ENCODE measurements at regions not wholly inside any gene's neighbourhood (a gene's known extent, or its start where the extent isn't known, plus 50 kb on each side); places are given as distances from the start of the nearest gene placed in this dataset.
"Not testable (repeated sequence)": the region's sequence is repeated elsewhere in the genome, so short reads cannot be mapped to it uniquely, and the experiment has no call there.

- Histone ChIP-seq H3K36me3 (replicated peaks) (no peaks in the 10 kb centered on the region), H3K27me3 (ENCODE audit: low read depth) (peaks cover 4% of the 10 kb centered on the region; the same call in 1 of the 2 replicates), H3K9me3 (no peaks in the 10 kb centered on the region), H3K4me1 (no peaks in the 10 kb centered on the region), H3K4me3 (no peak overlapping the region)
- DNase-seq (ENCODE audit: low spot score in 2 of 2) = no peak
- in situ Hi-C loops (cut with MboI; ENCODE audit: low sequenced_read_pairs) = no loop called here
Measured at GRCh38 chr12:89289720-89290119, 62.6 kb downstream of the DUSP6 start.

DNA sequence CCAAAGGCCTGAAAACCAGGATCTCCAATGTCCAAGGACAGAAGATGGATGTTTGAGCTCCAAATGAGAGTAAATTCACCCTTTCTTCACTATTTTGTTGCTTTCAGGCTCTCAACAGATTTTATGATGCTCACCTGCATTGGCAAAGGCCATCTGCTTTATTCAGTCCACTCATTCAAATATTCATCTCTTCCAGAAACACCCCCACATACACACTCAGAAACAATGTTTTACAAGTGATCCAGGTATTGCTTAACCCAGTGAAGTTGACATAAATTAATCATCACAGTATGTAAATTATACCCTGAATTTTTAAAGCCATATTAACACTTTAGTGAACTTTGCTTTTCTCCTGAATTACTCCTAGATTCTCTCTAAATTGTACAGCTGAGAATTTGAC lies 63.3 kb downstream of the DUSP6 start:
- no peak for DNase-seq (ENCODE audit: low spot score in 2 of 2)
- Histone ChIP-seq H3K4me3 (no peak overlapping the region), H3K36me3 (replicated peaks) (no peaks in the 10 kb centered on the region), H3K9me3 (no peaks in the 10 kb centered on the region), H3K4me1 (no peaks in the 10 kb centered on the region), H3K27me3 (ENCODE audit: low read depth) (peaks cover 4% of the 10 kb centered on the region; the same call in 1 of the 2 replicates)
- in situ Hi-C loops (cut with MboI; ENCODE audit: low sequenced_read_pairs) = no loop called here

GRCh38 chr12:89286501-89286900 lies 65.8 kb downstream of the DUSP6 start:
- in situ Hi-C loops (cut with MboI; ENCODE audit: low sequenced_read_pairs) = no loop called here
- no peak for DNase-seq (ENCODE audit: low spot score in 2 of 2)
- Histone ChIP-seq H3K36me3 (replicated peaks) (no peaks in the 10 kb centered on the region), H3K4me3 (no peak overlapping the region), H3K4me1 (no peaks in the 10 kb centered on the region), H3K9me3 (no peaks in the 10 kb centered on the region), H3K27me3 (ENCODE audit: low read depth) (peaks cover 4% of the 10 kb centered on the region; the same call in 1 of the 2 replicates)

DNA sequence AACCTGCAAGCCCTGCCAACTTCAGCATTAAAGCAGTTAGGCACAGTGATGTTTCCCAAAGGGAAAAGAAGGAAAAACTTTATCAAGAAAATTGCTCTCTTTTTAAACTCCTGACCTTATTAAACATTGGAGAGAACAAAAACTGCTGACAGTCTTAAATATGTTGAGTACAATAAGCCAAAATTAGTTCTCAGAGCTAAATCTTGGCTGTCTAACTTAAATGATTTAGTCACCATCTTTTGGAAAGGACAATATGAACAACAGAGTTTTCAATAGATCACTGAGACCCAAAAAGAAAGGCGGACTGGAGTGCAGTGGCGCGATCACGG lies 70.8 kb downstream of the DUSP6 start:
- DNase-seq (ENCODE audit: low spot score in 2 of 2) = no peak
- no peaks in the 10 kb centered on the region for H3K9me3 ChIP-seq
- H3K27me3 ChIP-seq (ENCODE audit: low read depth) = no peaks in the 10 kb centered on the region
- in situ Hi-C loops (cut with MboI; ENCODE audit: low sequenced_read_pairs) = no loop called here
- no peaks in the 10 kb centered on the region for H3K36me3 ChIP-seq (replicated peaks)
- no peak overlapping the region for H3K4me3 ChIP-seq
- H3K4me1 ChIP-seq = 0 out of 2 replicates have a peak, but pooled peaks cover 2% of the 10 kb centered on the region

DNA sequence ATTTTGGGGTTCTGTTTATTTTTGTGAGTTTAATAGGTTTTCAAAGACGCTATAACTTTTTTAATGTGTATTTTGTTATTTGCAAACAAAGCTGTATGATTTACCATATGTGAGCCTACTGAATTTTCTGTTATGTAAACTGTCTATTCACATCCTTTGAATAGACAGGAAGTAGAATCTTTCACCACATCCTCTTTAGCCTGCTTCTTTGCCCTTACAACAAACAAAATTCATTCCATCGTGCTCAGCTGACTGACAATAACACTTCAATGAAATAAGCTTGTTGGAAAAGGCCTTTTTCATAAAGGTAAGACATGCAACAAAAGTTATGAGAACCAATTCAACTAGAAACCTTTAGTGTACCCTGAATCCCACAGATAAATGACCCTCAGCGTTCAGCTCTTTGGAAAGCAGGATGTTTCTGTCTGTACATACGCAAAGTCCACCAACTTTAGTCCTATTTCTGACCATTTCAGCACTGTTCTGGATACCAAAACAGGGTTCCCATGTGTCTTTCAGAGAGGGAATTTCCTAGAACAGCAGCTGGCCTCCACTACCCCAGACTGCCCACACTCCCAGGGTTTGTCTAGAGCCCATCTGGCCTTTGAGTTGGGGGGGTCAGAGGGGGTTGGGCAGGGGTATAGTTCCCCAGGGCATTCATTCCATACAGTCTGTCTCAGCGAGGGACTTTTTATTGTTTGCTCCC lies 71.3 kb downstream of the DUSP6 start:
- Histone ChIP-seq H3K9me3 (no peaks in the 10 kb centered on the region), H3K4me3 (no peak overlapping the region), H3K27me3 (ENCODE audit: low read depth) (no peaks in the 10 kb centered on the region), H3K36me3 (replicated peaks) (no peaks in the 10 kb centered on the region), H3K4me1 (0 out of 2 replicates have a peak, but pooled peaks cover 2% of the 10 kb centered on the region)
- in situ Hi-C loops (cut with MboI; ENCODE audit: low sequenced_read_pairs) = no loop called here
- no peak for DNase-seq (ENCODE audit: low spot score in 2 of 2)

DNA sequence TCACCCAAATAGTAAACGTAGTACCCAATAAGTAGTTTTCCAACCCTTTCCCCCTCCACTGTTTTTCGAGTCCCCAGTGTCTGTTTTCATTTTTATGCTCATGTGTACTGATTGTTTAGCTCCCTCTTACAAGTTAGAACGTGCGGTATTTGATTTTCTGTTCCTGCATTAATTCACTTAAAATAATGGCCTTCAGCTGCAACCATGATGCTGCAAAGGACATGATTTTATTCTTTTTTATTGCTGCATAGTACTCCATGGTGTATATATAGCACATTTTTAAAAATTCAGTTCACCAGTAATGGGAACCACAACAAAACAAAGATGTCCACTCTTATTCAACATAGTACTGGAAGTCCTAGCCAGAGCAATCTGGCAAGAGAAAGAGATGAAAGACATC lies 72.8 kb downstream of the DUSP6 start:
- H3K4me3 ChIP-seq = no peak overlapping the region
- no peaks in the 10 kb centered on the region for H3K36me3 ChIP-seq (replicated peaks)
- 0 out of 2 replicates have a peak, but pooled peaks cover 2% of the 10 kb centered on the region for H3K4me1 ChIP-seq
- H3K27me3 ChIP-seq (ENCODE audit: low read depth) = no peaks in the 10 kb centered on the region
- DNase-seq (ENCODE audit: low spot score in 2 of 2) = no peak
- H3K9me3 ChIP-seq = no peaks in the 10 kb centered on the region
- in situ Hi-C loops (cut with MboI; ENCODE audit: low sequenced_read_pairs) = no loop called here

DNA sequence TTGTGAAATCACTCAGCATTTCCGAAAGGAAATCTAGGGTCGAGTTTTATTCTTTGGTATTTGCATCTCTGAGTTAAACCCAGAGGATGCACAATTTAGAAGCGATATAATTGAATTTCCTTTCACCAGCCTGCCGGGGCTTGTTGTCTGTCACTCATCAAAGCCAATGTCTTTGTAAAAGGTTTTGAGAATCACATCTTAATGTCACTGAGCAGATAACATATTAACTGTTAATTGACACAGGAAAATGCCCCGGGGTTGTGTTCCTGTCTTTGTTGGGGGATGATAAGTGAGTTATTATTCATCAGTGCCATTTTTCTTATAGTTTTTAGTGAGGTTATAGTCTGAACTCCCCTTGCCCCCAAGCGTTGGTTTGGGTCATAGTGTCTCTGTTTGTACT lies 73.4 kb downstream of the DUSP6 start:
- no peaks in the 10 kb centered on the region for H3K27me3 ChIP-seq (ENCODE audit: low read depth)
- no peaks in the 10 kb centered on the region for H3K9me3 ChIP-seq
- no peak overlapping the region for H3K4me3 ChIP-seq
- H3K4me1 ChIP-seq = 0 out of 2 replicates have a peak, but pooled peaks cover 2% of the 10 kb centered on the region
- H3K36me3 ChIP-seq (replicated peaks) = no peaks in the 10 kb centered on the region
- in situ Hi-C loops (cut with MboI; ENCODE audit: low sequenced_read_pairs) = no loop called here
- no peak for DNase-seq (ENCODE audit: low spot score in 2 of 2)

DNA sequence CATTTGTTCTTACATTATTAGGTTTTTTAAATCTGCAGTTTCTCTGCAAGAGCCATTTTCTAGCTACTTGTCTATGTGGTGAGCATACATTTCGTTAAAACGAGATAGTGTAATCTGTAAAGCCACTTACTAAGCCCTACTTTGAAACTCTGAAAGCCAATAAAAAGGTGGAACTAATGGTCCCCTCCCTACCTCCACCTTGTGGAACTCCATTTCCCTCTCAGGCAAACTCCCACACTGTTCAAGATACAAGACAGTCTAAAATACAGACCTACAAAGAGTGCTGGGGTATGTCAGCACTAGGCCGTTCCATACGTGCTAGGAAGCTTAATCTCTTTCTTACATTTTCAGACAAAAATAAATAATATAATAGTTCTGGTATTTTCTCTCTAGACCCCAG lies 74.1 kb downstream of the DUSP6 start:
- Histone ChIP-seq H3K4me1 (0 out of 2 replicates have a peak, but pooled peaks cover 2% of the 10 kb centered on the region), H3K36me3 (replicated peaks) (no peaks in the 10 kb centered on the region), H3K27me3 (ENCODE audit: low read depth) (no peaks in the 10 kb centered on the region), H3K9me3 (no peaks in the 10 kb centered on the region), H3K4me3 (no peak overlapping the region)
- DNase-seq (ENCODE audit: low spot score in 2 of 2) = no peak
- in situ Hi-C loops (cut with MboI; ENCODE audit: low sequenced_read_pairs) = no loop called here

- Histone ChIP-seq H3K36me3 (replicated peaks) (no peaks in the 10 kb centered on the region), H3K4me1 (0 out of 2 replicates have a peak, but pooled peaks cover 2% of the 10 kb centered on the region)
- in situ Hi-C loops (cut with MboI; ENCODE audit: low sequenced_read_pairs) = no loop called here
Measured at GRCh38 chr12:89276860-89277259, 75.4 kb downstream of the DUSP6 start.

DNA sequence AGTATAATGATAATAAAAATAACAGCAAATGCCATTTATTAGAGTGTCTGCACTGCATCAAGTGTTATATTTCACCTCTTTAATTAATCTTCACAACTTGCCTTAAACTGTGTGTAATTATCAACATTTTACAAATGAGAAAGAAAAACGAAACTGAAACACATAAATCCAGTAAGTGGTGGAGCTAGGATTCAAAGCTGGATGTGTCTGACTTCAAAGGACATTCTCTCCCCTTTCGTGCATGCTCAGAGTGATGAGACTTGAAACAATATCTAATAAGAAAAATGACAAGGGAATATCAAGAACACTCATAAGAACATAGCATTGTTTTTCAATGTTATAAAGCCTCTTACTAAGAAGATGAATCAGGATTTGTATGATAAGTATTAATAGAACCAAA lies 78.8 kb downstream of the DUSP6 start:
- Histone ChIP-seq H3K9me3 (no peaks in the 10 kb centered on the region), H3K4me3 (no peak overlapping the region), H3K27me3 (ENCODE audit: low read depth) (no peaks in the 10 kb centered on the region), H3K36me3 (replicated peaks) (no peaks in the 10 kb centered on the region), H3K4me1 (no peaks in the 10 kb centered on the region)
- in situ Hi-C loops (cut with MboI; ENCODE audit: low sequenced_read_pairs) = no loop called here
- no peak for DNase-seq (ENCODE audit: low spot score in 2 of 2)

More at GRCh38 chr12:89276860-89277259, 75.4 kb downstream of the DUSP6 start:
- Histone ChIP-seq H3K27me3 (ENCODE audit: low read depth) (no peaks in the 10 kb centered on the region), H3K4me3 (no peak overlapping the region), H3K9me3 (no peaks in the 10 kb centered on the region)
- DNase-seq (ENCODE audit: low spot score in 2 of 2) = no peak

GRCh38 chr12:89270548-89270947 lies 81.8 kb downstream of the DUSP6 start:
- Histone ChIP-seq H3K27me3 (ENCODE audit: low read depth) (no peaks in the 10 kb centered on the region), H3K9me3 (no peaks in the 10 kb centered on the region), H3K4me1 (no peaks in the 10 kb centered on the region), H3K36me3 (replicated peaks) (no peaks in the 10 kb centered on the region), H3K4me3 (no peak overlapping the region)
- in situ Hi-C loops (cut with MboI; ENCODE audit: low sequenced_read_pairs) = no loop called here
- no peak for DNase-seq (ENCODE audit: low spot score in 2 of 2)

- in situ Hi-C loops (cut with MboI; ENCODE audit: low sequenced_read_pairs) = no loop called here
- H3K36me3 ChIP-seq (replicated peaks) = no peaks in the 10 kb centered on the region
- H3K9me3 ChIP-seq = no peaks in the 10 kb centered on the region
- no peak for DNase-seq (ENCODE audit: low spot score in 2 of 2)
- no peaks in the 10 kb centered on the region for H3K4me1 ChIP-seq
- H3K4me3 ChIP-seq = no peak overlapping the region
- H3K27me3 ChIP-seq (ENCODE audit: low read depth) = no peaks in the 10 kb centered on the region
Measured at GRCh38 chr12:89269174-89269573, 83.1 kb downstream of the DUSP6 start.

DNA sequence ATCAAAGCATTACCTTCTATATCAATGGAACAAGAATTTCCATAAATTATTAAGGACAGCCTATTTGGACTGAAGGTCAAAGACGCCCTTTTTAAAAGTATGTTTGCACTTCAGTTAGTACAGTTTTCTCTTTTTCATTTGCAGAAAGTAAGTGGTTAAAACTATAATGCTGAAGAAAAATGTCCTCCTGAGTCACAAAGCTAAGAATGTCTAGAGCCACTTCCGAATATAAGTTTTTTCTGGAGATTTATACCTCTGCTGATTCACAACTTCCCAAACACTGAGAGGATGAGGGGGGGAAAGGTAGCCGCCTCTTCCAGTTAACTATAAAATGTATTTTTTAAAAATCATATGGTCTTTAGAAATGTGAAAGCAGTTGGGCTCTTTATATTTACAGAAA lies 84.9 kb downstream of the DUSP6 start:
- no peaks in the 10 kb centered on the region for H3K9me3 ChIP-seq
- no peak for DNase-seq (ENCODE audit: low spot score in 2 of 2)
- H3K4me3 ChIP-seq = no peak overlapping the region
- no peaks in the 10 kb centered on the region for H3K4me1 ChIP-seq
- H3K27me3 ChIP-seq (ENCODE audit: low read depth) = no peaks in the 10 kb centered on the region
- in situ Hi-C loops (cut with MboI; ENCODE audit: low sequenced_read_pairs) = no loop called here
- no peaks in the 10 kb centered on the region for H3K36me3 ChIP-seq (replicated peaks)

- not testable (repeated sequence) for DNase-seq (ENCODE audit: low spot score in 2 of 2); H3K36me3 ChIP-seq (replicated peaks)
Measured at GRCh38 chr12:89266574-89267188, 85.6 kb downstream of the DUSP6 start.

More at GRCh38 chr12:89266574-89267188, 85.6 kb downstream of the DUSP6 start:
- H3K27me3 ChIP-seq (ENCODE audit: low read depth); H3K4me3 ChIP-seq; H3K4me1 ChIP-seq; H3K9me3 ChIP-seq; in situ Hi-C loops (cut with MboI; ENCODE audit: low sequenced_read_pairs): not testable (repeated sequence)

Measured in HAP-1 (cell line).